Ramos (cell line): ENCODE measurements at regions not wholly inside any gene's neighbourhood (a gene's known extent, or its start where the extent isn't known, plus 50 kb on each side); places are given as distances from the start of the nearest gene placed in this dataset.

Source experiments
- in situ Hi-C: fragments of 300-500 bp; cut with MboI; formaldehyde crosslinking; loops from one replicate; pipeline ENCODE4 v1.14.3; 2022; ENCODE audit warnings: low sequenced_read_pairs; ENCODE audit not compliant: unreplicated experiment

- in situ Hi-C loops, result no loop called here
These were observed 134.4 kb upstream of the LMO4 start for GRCh38 chr1:87194271-87194774.

GRCh38 chr1:87194856-87195255, 133.8 kb upstream of the LMO4 start:
- in situ Hi-C loops, result no loop called here

- in situ Hi-C loops, result no loop called here
These were observed 132.4 kb upstream of the LMO4 start for GRCh38 chr1:87196110-87196827.

GRCh38 chr1:87197156-87197555, 131.5 kb upstream of the LMO4 start:
- in situ Hi-C loops, result no loop called here

- in situ Hi-C loops, result no loop called here
These were observed 131.0 kb upstream of the LMO4 start for GRCh38 chr1:87197641-87198040.

GRCh38 chr1:87200875-87201638, 127.6 kb upstream of the LMO4 start:
- in situ Hi-C loops, result no loop called here

GRCh38 chr1:87201768-87202167, 126.9 kb upstream of the LMO4 start:
- in situ Hi-C loops, result no loop called here

GRCh38 chr1:87202451-87202850, 126.2 kb upstream of the LMO4 start:
- in situ Hi-C loops, result no loop called here

GRCh38 chr1:87202922-87203655, 125.6 kb upstream of the LMO4 start:
- in situ Hi-C loops, result no loop called here

- in situ Hi-C loops, result no loop called here
These were observed 124.8 kb upstream of the LMO4 start for GRCh38 chr1:87203904-87204303.

GRCh38 chr1:87204441-87204840, 124.2 kb upstream of the LMO4 start:
- in situ Hi-C loops, result no loop called here

GRCh38 chr1:87204921-87205320, 123.8 kb upstream of the LMO4 start:
- in situ Hi-C loops, result no loop called here

GRCh38 chr1:87206044-87206831, 122.4 kb upstream of the LMO4 start:
- in situ Hi-C loops, result no loop called here

GRCh38 chr1:87208080-87208479, 120.6 kb upstream of the LMO4 start:
- in situ Hi-C loops, result no loop called here

GRCh38 chr1:87208931-87209330, 119.7 kb upstream of the LMO4 start:
- in situ Hi-C loops, result no loop called here

GRCh38 chr1:87210151-87210550, 118.5 kb upstream of the LMO4 start:
- in situ Hi-C loops, result no loop called here

GRCh38 chr1:87212431-87213134, 116.1 kb upstream of the LMO4 start:
- in situ Hi-C loops, result no loop called here

- in situ Hi-C loops, result no loop called here
These were observed 115.6 kb upstream of the LMO4 start for GRCh38 chr1:87213135-87213515.

GRCh38 chr1:87215592-87215991, 113.1 kb upstream of the LMO4 start:
- in situ Hi-C loops, result no loop called here

GRCh38 chr1:87218618-87219017, 110.1 kb upstream of the LMO4 start:
- in situ Hi-C loops, result no loop called here
